Testis (tissue), 2 donors: ENCODE measurements at regions not wholly inside any gene's neighbourhood (a gene's known extent, or its start where the extent isn't known, plus 50 kb on each side); places are given as distances from the start of the nearest gene placed in this dataset.

Experiments used
- DNase-seq: peaks from one replicate; pipeline ENCODE4 v3.0.0-alpha.2; 2019
- H3K27ac ChIP-seq, 2 donors: fragments of 200-600 bp; sonication (generic); one replicate each; pipeline ENCODE4 v1.5.1; 2019
- H3K27me3 ChIP-seq: fragments of 200-600 bp; sonication (generic); one replicate; pipeline ENCODE4 v1.5.1; 2019
- H3K36me3 ChIP-seq: fragments of 200-600 bp; sonication (generic); one replicate; pipeline ENCODE4 v1.5.1; 2017; ENCODE audit warnings: low read depth; ENCODE audit errors: missing control alignments
- H3K4me1 ChIP-seq: fragments of 200-600 bp; sonication (generic); one replicate; pipeline ENCODE4 v1.5.1; 2019
- H3K4me3 ChIP-seq, 2 donors: fragments of 200-600 bp; sonication (generic); one replicate each; pipeline ENCODE4 v1.5.1; 2017 to 2019
- H3K9me3 ChIP-seq: fragments of 200-600 bp; sonication (generic); one replicate; pipeline ENCODE4 v1.5.1; 2017
- POLR2A ChIP-seq: fragments of 450-650 bp; IDR thresholded peaks from one replicate; pipeline ENCODE4 v1.6.1; 2017; ENCODE audit warnings: antibody characterized with exemption, mild to moderate bottlenecking, moderate library complexity
- WGBS, 2 donors: methylation state at CpG; one replicate each; pipeline ENCODE4 v1.1.5; 2018; 5-methylcytosine and 5-hydroxymethylcytosine counted together
- intact Hi-C: fragments of 100-400 bp; cut with DNase I; formaldehyde crosslinking; loops from one replicate; pipeline ENCODE4 v1.15.1; 2023; ENCODE audit warnings: low total_unique reads
- TF ChIP-seq, protein P1 (sequence below), 3 experiments: fragments of 450-650 bp in 2 of 3; fragments of 200-600 bp in 1 of 3; sonication (generic) in 1 of 3; IDR thresholded peaks; one replicate each; pipeline ENCODE4 v1.5.1; 2016 to 2019; ENCODE audit warnings: antibody characterized with exemption in 3 of 3, mild to moderate bottlenecking in 2 of 3, moderate library complexity in 1 of 3

DNA sequence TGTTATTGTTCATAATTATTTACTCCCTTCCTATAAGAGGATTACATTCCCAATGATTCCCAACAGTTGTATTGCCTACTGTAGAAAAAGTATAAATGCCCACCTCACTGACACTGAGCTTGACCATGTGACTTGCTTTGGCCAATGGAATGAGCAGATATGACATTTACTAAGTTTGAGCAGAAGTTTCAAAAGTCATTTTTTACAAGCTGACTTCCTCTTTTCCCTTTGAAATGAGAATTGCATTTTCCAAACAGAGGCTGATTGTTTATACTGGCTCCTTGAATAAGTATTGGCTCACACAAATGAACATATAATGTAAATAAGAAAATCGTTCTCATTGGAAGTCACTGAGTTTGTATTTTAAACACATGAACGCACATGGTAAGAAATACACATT lies 116.4 kb upstream of the LRFN5 start:
- Histone ChIP-seq H3K9me3 (no peaks in the 10 kb centered on the region), H3K27ac (no peak overlapping the region), H3K36me3 (no peaks in the 10 kb centered on the region), H3K27me3 (no peaks in the 10 kb centered on the region), H3K4me1 (no peaks in the 10 kb centered on the region), H3K4me3 (no peak overlapping the region)
- WGBS, 2 donors = 64 to 83% methylated on average over 2 of the region's 2 CpGs
- TF ChIP-seq, protein P1, sequence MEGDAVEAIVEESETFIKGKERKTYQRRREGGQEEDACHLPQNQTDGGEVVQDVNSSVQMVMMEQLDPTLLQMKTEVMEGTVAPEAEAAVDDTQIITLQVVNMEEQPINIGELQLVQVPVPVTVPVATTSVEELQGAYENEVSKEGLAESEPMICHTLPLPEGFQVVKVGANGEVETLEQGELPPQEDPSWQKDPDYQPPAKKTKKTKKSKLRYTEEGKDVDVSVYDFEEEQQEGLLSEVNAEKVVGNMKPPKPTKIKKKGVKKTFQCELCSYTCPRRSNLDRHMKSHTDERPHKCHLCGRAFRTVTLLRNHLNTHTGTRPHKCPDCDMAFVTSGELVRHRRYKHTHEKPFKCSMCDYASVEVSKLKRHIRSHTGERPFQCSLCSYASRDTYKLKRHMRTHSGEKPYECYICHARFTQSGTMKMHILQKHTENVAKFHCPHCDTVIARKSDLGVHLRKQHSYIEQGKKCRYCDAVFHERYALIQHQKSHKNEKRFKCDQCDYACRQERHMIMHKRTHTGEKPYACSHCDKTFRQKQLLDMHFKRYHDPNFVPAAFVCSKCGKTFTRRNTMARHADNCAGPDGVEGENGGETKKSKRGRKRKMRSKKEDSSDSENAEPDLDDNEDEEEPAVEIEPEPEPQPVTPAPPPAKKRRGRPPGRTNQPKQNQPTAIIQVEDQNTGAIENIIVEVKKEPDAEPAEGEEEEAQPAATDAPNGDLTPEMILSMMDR (IDR thresholded peaks at IDR 0.05) = no peak
- TF ChIP-seq POLR2A = no peak
- intact Hi-C loops = no loop called here
- no peak for DNase-seq

DNA sequence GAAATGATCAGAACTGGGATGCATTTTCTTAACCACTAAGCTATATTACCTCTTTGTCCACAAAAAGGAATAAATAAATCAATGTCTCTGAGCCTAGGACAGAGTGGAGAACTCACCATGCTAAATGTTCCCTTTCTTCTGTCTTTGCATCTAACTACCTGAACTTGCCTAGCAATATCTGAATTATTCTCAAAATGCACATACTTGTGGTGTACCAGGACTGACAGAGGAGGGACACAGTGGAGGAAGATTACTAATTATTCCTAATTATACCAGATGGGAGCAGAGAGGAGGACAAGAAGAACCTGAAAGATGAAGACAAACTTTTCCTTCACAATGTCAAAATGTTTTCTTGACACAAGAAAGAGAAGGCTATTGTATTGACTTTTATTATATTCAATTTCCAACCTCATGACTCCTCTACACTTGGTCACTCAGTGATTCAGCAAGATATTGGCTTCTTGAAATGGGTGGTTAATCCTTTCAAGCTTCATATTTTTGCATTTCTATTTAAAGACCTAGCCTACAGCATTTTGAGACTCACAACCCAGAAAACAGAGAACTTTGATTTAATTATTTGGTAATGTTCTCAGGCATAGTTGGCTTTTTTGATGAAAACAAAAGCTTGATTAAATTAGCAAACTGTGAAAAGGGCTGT lies 117.2 kb upstream of the LRFN5 start:
- H3K36me3 ChIP-seq = no peaks in the 10 kb centered on the region
- no peak overlapping the region for H3K4me3 ChIP-seq

GRCh38 chr14:41488401-41488800 lies 118.3 kb upstream of the LRFN5 start:
- intact Hi-C loops = no loop called here
- WGBS, 2 donors = 91 to 100% methylated on average over 1 of the region's 1 CpG
- H3K4me3 ChIP-seq = no peak overlapping the region
- no peak for DNase-seq
- no peaks in the 10 kb centered on the region for H3K36me3 ChIP-seq
- H3K4me1 ChIP-seq = no peaks in the 10 kb centered on the region
- H3K9me3 ChIP-seq = no peaks in the 10 kb centered on the region
- TF ChIP-seq POLR2A = no peak
- TF ChIP-seq, protein P1 (IDR thresholded peaks at IDR 0.05) = no peak
- no peaks in the 10 kb centered on the region for H3K27me3 ChIP-seq
- no peak overlapping the region for H3K27ac ChIP-seq

More for the DNA sequence above, 117.2 kb upstream of the LRFN5 start:
- Histone ChIP-seq H3K4me1 (no peaks in the 10 kb centered on the region), H3K9me3 (no peaks in the 10 kb centered on the region), H3K27me3 (no peaks in the 10 kb centered on the region), H3K27ac (no peak overlapping the region)
- TF ChIP-seq, protein P1 (IDR thresholded peaks at IDR 0.05) = no peak
- no peak for TF ChIP-seq POLR2A
- no peak for DNase-seq
- intact Hi-C loops = no loop called here

DNA sequence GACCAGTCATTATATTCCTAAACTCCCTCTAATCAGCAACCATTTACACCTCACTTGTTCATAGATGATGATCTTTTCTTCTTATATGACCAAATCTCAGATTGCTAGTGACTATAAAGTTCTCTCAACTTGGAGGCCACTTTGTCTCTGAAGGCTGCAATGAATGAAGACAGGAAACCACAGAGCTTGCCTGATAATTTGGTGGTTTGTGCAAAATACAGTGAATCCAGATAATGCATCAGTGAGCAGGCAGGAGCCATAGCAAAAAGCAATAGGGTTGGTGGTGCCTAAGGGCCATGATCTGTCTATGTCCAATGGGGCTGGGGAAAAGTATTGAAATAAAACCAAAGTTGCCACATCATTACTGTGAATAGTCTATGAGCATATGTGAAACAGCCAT lies 123.8 kb upstream of the LRFN5 start:
- Histone ChIP-seq H3K36me3 (no peaks in the 10 kb centered on the region), H3K9me3 (no peaks in the 10 kb centered on the region), H3K27me3 (no peaks in the 10 kb centered on the region), H3K4me1 (no peaks in the 10 kb centered on the region), H3K4me3 (no peak overlapping the region), H3K27ac (no peak overlapping the region)
- intact Hi-C loops = no loop called here
- TF ChIP-seq, protein P1 (IDR thresholded peaks at IDR 0.05) = no peak
- TF ChIP-seq POLR2A = no peak
- DNase-seq = no peak

GRCh38 chr14:41476526-41476925 lies 130.2 kb upstream of the LRFN5 start:
- no peak overlapping the region for H3K27ac ChIP-seq
- TF ChIP-seq, protein P1 (IDR thresholded peaks at IDR 0.05) = no peak
- no peak for TF ChIP-seq POLR2A
- no peaks in the 10 kb centered on the region for H3K9me3 ChIP-seq
- H3K4me3 ChIP-seq = no peak overlapping the region
- H3K36me3 ChIP-seq = no peaks in the 10 kb centered on the region
- 54 to 76% methylated on average over 1 of the region's 1 CpG for WGBS, 2 donors
- H3K4me1 ChIP-seq = no peaks in the 10 kb centered on the region
- H3K27me3 ChIP-seq = no peaks in the 10 kb centered on the region
- intact Hi-C loops = no loop called here
- DNase-seq = no peak
